ENCODE measurements at regions not wholly inside any gene's neighbourhood (a gene's known extent, or its start where the extent isn't known, plus 50 kb on each side); places are given as distances from the start of the nearest gene placed in this dataset.

GRCh38 chr5:2912741-2913140 is 161.3 kb upstream of the IRX2 start:
- DNase-seq (ENCODE audit: low spot score), result no peak

DNA sequence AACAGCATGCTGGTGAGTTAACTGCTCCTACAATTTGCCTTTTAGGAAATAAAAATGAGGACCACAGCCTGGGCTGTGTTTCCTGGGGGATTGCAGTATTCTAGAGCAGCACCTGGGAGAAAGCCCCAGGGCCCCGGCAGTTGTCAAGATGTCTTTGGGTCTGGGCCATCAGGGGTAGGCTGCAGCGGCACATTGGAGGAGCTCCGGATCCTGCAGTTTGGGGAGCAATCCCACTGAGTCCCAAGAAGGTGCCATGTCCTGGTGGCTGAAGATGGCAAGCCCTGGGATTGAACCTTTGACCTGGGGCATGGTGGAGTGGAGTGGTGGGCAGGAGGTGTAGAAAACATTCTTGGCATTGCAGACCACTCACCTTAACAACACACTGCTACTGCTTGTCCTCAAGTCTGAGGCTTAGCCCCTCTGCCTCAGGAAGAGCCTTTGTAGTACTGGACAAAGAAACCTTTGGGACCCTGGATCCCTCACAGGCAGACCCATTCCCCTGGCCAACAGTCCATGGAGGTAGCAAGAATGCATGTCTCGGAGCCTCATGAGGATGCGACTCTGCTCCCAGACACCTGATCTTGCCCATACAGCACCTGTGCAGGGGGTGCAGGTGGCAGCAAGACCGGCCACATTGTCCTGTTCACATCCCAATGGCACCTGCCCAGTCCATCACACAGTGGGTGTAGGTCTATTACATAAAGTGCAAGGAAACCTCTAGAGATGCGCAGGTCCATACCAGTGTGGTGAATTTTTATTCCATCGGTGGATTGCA is 159.1 kb upstream of the IRX2 start:
- no peak for DNase-seq (ENCODE audit: low spot score)

- DNase-seq (ENCODE audit: low spot score), result no peak
Measured at GRCh38 chr5:2909035-2909434, 157.6 kb upstream of the IRX2 start.

DNA sequence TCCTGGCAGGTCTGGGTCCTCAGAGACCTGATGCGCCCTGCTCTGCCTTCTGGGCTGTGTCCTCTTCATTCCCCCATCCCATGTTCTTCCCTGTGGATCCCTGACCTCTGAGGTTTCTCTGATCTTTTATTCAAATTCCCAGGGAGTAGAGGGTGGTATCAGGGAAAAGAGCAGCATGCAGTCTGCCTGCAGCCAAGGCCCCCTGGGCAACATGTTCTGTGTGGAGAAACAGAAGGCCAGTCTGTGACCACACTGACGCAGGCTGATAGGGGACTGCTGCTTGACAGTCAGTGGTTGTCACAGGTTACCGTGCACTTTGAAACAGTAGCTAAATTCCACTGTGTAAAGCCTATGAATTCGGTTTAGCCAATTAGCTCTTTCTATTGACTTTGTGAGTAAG is 156.6 kb upstream of the IRX2 start:
- DNase-seq (ENCODE audit: low spot score), result no peak

DNA sequence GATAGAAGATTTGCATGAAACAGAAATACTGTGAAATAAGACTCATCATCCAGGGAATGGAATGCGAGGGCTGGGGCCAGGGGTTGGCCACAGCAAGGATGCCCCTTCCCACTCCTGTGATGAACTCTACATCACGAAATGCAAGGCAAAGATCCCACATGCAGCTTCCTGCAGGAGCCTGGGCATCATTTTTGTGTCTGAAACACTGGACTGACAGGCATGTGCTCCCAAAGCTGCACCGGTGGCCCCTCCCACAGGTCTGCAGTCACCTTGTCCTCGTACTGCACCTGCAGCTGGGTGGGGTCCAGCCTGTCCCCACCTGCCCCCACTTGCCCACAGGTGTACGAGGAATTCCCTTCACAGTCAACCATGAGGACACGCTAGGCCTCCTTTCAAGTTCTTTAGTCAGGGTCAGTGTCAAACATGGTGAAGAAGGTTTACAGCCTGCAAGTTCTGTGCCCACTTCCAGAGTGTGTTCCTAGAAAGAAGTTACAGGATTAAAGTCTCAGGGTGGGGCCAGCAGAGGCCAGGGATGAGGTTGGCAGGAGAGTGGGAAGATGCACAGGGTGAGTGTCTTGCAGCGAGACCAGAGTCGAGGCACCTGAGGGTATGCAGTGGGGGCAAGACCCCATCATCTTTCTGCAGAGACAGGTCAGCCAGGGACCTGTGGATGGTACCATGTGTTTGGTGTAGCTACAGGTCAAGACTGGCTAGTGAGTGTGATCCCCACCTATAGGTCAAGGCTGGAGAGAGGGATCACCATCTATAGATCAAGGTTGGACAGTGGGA is 155.0 kb upstream of the IRX2 start:
- DNase-seq (ENCODE audit: low spot score), result no peak

DNA sequence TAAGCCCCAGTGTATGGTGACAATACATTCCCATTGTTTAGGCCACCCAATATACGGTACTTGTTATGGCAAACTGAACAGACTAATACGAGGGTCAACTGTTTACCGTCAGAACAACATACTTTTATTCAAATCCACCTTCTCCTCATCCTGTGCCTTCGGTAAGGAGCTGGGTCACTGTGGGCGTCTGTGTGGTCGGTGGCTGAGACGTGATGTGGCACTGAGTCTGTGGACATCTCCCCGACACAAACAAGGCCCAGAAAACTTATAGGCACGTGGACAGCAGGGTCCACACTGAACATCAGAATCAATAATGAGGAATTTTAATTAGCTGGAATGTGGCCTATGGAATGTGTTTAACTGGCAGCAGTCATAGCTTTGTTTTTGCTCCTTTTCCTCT is 154.3 kb upstream of the IRX2 start:
- DNase-seq (ENCODE audit: low spot score), result no peak

DNA sequence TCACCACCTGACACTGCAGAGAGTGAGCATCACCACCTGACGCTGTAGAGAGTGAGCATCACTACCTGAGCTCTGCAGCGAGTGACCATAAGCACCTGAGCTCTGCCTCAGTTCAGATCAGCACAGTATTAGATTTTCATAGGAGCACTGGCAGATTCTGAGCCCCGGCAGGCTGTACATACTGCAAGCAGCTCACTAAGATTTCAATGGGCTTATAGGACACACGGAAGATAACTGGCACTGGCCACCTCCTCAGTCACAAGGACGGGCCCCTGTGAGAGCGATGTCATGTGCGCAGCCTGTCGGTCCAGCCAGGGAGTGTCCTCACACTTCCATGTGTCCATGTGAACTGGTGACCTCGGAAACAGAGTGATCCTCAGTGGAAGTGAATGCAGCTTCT is 153.5 kb upstream of the IRX2 start:
- no peak for DNase-seq (ENCODE audit: low spot score)

DNA sequence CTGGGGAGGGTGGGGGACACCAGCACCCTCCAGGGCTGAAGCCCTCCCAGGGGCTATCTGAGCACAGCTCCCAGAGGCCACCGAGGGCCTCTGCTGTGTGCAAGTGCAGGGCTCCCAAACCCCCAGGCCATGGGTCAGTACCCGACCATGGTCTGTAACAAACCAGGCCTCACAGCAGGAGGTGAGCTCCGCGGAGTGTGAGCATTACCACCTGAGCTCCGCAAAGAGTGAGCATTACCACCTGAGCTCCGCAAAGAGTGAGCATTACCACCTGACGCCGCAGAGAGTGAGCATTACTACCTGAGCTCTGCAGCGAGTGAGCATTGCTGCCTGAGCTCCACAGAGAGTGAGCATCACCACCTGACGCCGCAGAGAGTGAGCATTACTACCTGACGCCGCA is 152.9 kb upstream of the IRX2 start:
- no peak for DNase-seq (ENCODE audit: low spot score)

- DNase-seq (ENCODE audit: low spot score), result no peak
Measured at GRCh38 chr5:2903451-2904395, 152.2 kb upstream of the IRX2 start.

GRCh38 chr5:2902742-2903297 is 151.3 kb upstream of the IRX2 start:
- no peak for DNase-seq (ENCODE audit: low spot score)

GRCh38 chr5:2902186-2902585 is 150.7 kb upstream of the IRX2 start:
- DNase-seq (ENCODE audit: low spot score), result no peak

- DNase-seq (ENCODE audit: low spot score), result no peak
Measured at GRCh38 chr5:2901511-2901910, 150.0 kb upstream of the IRX2 start.

DNA sequence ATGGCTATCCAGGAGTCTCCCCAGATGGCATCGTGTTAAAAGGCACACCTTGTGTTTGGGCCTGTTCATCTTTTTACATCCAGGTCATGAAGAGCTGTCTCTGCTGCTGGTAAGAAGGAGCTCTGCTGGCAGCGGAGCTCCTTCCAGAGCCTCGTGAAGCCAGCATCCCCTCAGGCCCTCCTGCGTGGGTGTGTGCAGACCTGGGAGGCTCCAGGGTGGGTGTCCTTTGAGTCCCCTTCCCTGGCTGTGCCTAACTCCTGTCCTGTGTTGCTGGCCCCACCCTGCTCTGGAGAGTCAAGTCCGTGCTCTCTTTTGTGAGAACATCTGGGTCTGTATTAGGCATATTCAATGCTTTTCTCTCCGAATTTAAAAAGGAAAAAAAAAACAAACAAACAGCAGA is 149.6 kb upstream of the IRX2 start:
- DNase-seq (ENCODE audit: low spot score), result no peak

DNA sequence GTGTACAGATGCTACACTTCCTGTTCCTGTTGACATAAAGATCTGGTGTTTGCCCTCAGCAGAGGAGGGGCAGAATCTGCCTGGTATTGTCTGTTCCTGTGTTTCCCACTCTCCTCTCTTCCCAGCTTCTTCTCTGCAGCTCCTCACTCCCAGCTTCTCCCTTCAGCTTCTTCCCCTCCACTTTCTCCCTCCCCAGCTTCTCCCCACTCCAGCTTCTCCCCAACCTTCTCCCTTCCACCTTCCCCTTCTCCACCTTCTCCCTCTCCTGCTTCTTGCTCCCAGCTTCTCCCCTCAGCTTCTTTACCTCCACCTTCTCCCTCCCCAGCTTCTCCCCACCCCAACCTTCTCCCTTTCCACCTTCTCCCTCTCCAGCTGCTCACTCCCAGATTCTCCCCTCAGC is 148.9 kb upstream of the IRX2 start:
- DNase-seq (ENCODE audit: low spot score), result no peak

GRCh38 chr5:2899311-2899710 is 147.8 kb upstream of the IRX2 start:
- DNase-seq (ENCODE audit: low spot score), result no peak

GRCh38 chr5:2898661-2899060 is 147.2 kb upstream of the IRX2 start:
- DNase-seq (ENCODE audit: low spot score), result no peak

DNA sequence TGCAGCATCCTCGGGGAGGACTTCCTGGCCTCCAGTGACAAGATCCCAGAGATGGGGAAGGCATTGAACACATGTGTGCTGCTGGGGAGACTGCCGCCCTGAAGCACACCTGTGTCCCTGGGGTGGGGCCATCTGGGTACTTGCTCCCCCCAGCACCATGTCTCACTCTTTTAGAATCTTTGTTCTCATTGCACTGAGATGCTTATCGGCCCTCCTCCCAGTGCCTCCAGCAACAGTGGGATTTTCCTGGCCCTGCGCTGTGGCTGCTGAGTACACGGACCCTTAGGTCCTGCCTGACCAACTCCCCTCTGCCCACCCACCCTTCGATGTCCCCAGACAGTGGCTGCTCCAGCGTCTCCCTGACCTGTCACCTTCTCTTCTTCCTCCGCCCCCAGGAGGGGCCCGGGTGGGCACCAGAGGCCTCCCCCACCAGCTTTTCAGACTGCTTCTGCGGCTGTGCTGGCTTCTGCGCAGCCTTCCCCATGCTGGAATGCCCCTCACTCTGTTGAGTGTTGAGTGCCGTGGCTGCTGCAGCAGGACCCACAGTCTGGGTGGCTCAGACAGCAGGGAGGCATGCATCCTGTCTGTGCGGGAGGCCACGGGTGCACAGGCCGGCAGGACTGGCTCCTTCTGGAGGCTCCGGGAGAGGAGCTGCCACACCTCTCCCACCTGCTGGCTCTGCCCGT is 145.9 kb upstream of the IRX2 start:
- DNase-seq (ENCODE audit: low spot score), result no peak

GRCh38 chr5:2896371-2897275 is 145.1 kb upstream of the IRX2 start:
- DNase-seq (ENCODE audit: low spot score), result no peak

DNA sequence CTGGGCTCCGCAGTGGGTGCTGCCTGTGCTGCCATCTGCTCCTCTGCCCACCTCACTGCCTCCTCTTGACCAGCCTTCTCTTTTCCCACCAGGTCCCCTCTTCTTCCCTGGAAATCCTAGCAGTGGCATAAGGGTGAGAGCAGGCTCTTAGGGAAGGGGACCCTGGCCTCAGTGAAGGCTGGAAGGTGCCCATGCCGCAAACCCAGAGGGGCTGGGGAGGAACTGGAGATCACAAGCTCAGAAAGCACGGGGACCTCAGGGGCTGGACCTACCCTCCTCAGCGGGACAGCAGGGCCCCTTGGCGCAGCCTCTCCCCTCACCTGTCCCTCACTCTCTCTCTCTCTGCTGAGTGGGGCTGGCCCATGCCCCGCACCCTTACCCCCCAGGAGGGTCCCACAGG is 144.4 kb upstream of the IRX2 start:
- DNase-seq (ENCODE audit: low spot score), result no peak

GRCh38 chr5:2895196-2895595 is 143.7 kb upstream of the IRX2 start:
- DNase-seq (ENCODE audit: low spot score), result no peak

GRCh38 chr5:2894736-2895135 is 143.3 kb upstream of the IRX2 start:
- DNase-seq (ENCODE audit: low spot score), result no peak

Measured in GM03348 (cell line).